Lung (tissue), 11 donors: ENCODE measurements at regions not wholly inside any gene's neighbourhood (a gene's known extent, or its start where the extent isn't known, plus 50 kb on each side); places are given as distances from the start of the nearest gene placed in this dataset.

Experiments
- ATAC-seq: fragments of 200-7000 bp; cut with Tn5 transposase; one replicate; pipeline ENCODE4 v1.9.1; 2020; ENCODE audit warnings: moderate number of reproducible peaks; ENCODE audit not compliant: insufficient read depth, low FRiP score
- DNase-seq, 3 donors: peaks; one replicate each; pipeline ENCODE4 v3.0.0-alpha.2; 2013 to 2017
- H3K27ac ChIP-seq, 2 donors: one replicate each; pipeline ENCODE4 v1.5.1; 2013; ENCODE audit warnings: mild to moderate bottlenecking in 2 of 2, moderate library complexity in 2 of 2, control low read depth in 1 of 2, inconsistent platforms in 1 of 2, low read depth in 1 of 2, low read length in 1 of 2
- H3K27me3 ChIP-seq, 3 donors: one replicate each; pipeline ENCODE4 v1.5.1; 2013; ENCODE audit warnings: low read length in 2 of 3; ENCODE audit not compliant: control insufficient read depth in 3 of 3, insufficient read depth in 3 of 3
- H3K36me3 ChIP-seq, 4 donors: one replicate each; pipeline ENCODE4 v1.5.1; 2013; ENCODE audit warnings: low read length in 4 of 4, mild to moderate bottlenecking in 1 of 4, moderate library complexity in 1 of 4; ENCODE audit not compliant: control insufficient read depth in 4 of 4, insufficient read depth in 4 of 4
- H3K4me1 ChIP-seq, 5 donors: one replicate each; pipeline ENCODE4 v1.5.1; 2013; ENCODE audit warnings: low read length in 5 of 5, mild to moderate bottlenecking in 2 of 5, moderate library complexity in 1 of 5; ENCODE audit not compliant: control insufficient read depth in 5 of 5, insufficient read depth in 5 of 5
- H3K4me3 ChIP-seq: one replicate; pipeline ENCODE4 v1.5.1; 2013; ENCODE audit warnings: mild to moderate bottlenecking, control low read depth, moderate library complexity
- H3K9ac ChIP-seq, 2 donors: one replicate each; pipeline ENCODE4 v1.5.1; 2013; ENCODE audit warnings: low read length in 2 of 2, control low read depth in 1 of 2; ENCODE audit not compliant: insufficient read depth in 1 of 2
- H3K9me3 ChIP-seq, 4 donors: one replicate each; pipeline ENCODE4 v1.5.1; 2013; ENCODE audit warnings: low read length in 3 of 4, mild to moderate bottlenecking in 1 of 4, moderate library complexity in 1 of 4; ENCODE audit not compliant: control insufficient read depth in 4 of 4, insufficient read depth in 3 of 4
- CTCF ChIP-seq: IDR thresholded peaks from 2 replicates; pipeline ENCODE4 v1.5.1; 2012; ENCODE audit warnings: mild to moderate bottlenecking; ENCODE audit errors: control extremely low read depth, extremely low read depth
- WGBS, 2 donors: extraction: QIAGEN DNeasy Blood & Tissue Kit; methylation state at CpG; one replicate each; pipeline ENCODE4 v1.1.7; 2013; 5-methylcytosine and 5-hydroxymethylcytosine counted together
- donor health status: control.
- donor health status: control.
- donor health status: Bipolar disorder and iron deficiency.
- donor health status: healthy.
- donor health status: DM: yes; HTN: yes; CAD: no.

- H3K36me3 ChIP-seq: no peaks in the 10 kb centered on the region
- no peak for TF ChIP-seq CTCF
- no peak overlapping the region for H3K27ac ChIP-seq
- no peak for DNase-seq
- ATAC-seq: no peak
- no peaks in the 10 kb centered on the region for H3K27me3 ChIP-seq
- H3K4me1 ChIP-seq: peaks cover 0 to 12% (median 0%) of the 10 kb centered on the region in 5 donors
- H3K4me3 ChIP-seq: no peak overlapping the region
- H3K9ac ChIP-seq: no peak overlapping the region
- WGBS, 2 donors: 79 to 81% methylated on average over 9 to 10 of the region's 10 CpGs
- H3K9me3 ChIP-seq: peaks cover 0 to 6% (median 3%) of the 10 kb centered on the region in 4 donors
Measured at GRCh38 chr11:44483919-44484610, 81.4 kb upstream of the CD82 start.

GRCh38 chr11:44488165-44488965 is 77.1 kb upstream of the CD82 start:
- no peak for TF ChIP-seq CTCF
- 78 to 82% methylated on average over 7 to 8 of the region's 8 CpGs for WGBS, 2 donors
- Histone ChIP-seq H3K4me1 (peaks cover 0 to 12% (median 0%) of the 10 kb centered on the region in 5 donors), H3K4me3 (no peak overlapping the region), H3K9ac (no peak overlapping the region), H3K9me3 (peaks cover 0 to 6% (median 3%) of the 10 kb centered on the region in 4 donors), H3K27ac (no peak overlapping the region), H3K36me3 (no peaks in the 10 kb centered on the region), H3K27me3 (no peaks in the 10 kb centered on the region)
- DNase-seq (peak; percentile 70 to 86 (median 79)), ATAC-seq (no peak)

- ATAC-seq: no peak
- Histone ChIP-seq H3K27me3 (no peaks in the 10 kb centered on the region), H3K36me3 (no peaks in the 10 kb centered on the region), H3K4me1 (peaks cover 0 to 16% (median 0%) of the 10 kb centered on the region in 5 donors), H3K27ac (no peak overlapping the region), H3K4me3 (no peak overlapping the region), H3K9me3 (peaks cover 0 to 1% (median 0%) of the 10 kb centered on the region in 4 donors), H3K9ac (no peak overlapping the region)
- no peak for TF ChIP-seq CTCF
- no peak for DNase-seq
Measured at GRCh38 chr11:44493383-44493782, 72.1 kb upstream of the CD82 start.
